Ovary (tissue), 7 donors: ENCODE measurements at regions not wholly inside any gene's neighbourhood (a gene's known extent, or its start where the extent isn't known, plus 50 kb on each side); places are given as distances from the start of the nearest gene placed in this dataset.
"Not testable (repeated sequence)": the region's sequence is repeated elsewhere in the genome, so short reads cannot be mapped to it uniquely, and the experiment has no call there.

Experiments
- DNase-seq, 5 donors: peaks; one replicate each; pipeline ENCODE4 v3.0.0-alpha.2; 2019 to 2020
- H3K27ac ChIP-seq, 2 donors: fragments of 200-600 bp; one replicate each; pipeline versions ENCODE4 v1.5.1 to v1.8.0; 2019 to 2022
- H3K27me3 ChIP-seq: fragments of 200-600 bp; one replicate; pipeline ENCODE4 v1.8.0; 2022
- H3K36me3 ChIP-seq: fragments of 200-600 bp; sonication (generic); one replicate; pipeline ENCODE4 v1.5.1; 2019
- H3K4me1 ChIP-seq: one replicate; pipeline ENCODE4 v1.8.1; 2013; ENCODE audit warnings: mild to moderate bottlenecking, moderate library complexity; ENCODE audit not compliant: insufficient read depth
- H3K4me3 ChIP-seq: fragments of 200-600 bp; sonication (generic); one replicate; pipeline ENCODE4 v1.5.1; 2017
- H3K9me3 ChIP-seq, 2 donors: fragments of 200-600 bp in 1 of 2; sonication (generic) in 1 of 2; one replicate each; pipeline versions ENCODE4 v1.5.1 to v1.8.1; 2013 to 2019; ENCODE audit warnings: mild to moderate bottlenecking in 1 of 2, moderate library complexity in 1 of 2
- EP300 ChIP-seq: sonication (generic); formaldehyde crosslinking; IDR thresholded peaks from one replicate; pipeline ENCODE4 v1.6.1; 2017; ENCODE audit warnings: antibody characterized with exemption
- POLR2A ChIP-seq: fragments of 450-650 bp; IDR thresholded peaks from one replicate; pipeline ENCODE4 v1.6.1; 2017; ENCODE audit warnings: antibody characterized with exemption, mild to moderate bottlenecking, moderate library complexity
- WGBS, 3 donors: extraction: QIAGEN DNeasy Blood & Tissue Kit in 1 of 3; methylation state at CpG; one replicate each; pipeline versions ENCODE4 v1.1.5 to v1.1.7; 2013 to 2017; 5-methylcytosine and 5-hydroxymethylcytosine counted together
- intact Hi-C, 4 donors: fragments of 100-400 bp; cut with DNase I; formaldehyde crosslinking; loops; one replicate each; pipeline versions ENCODE4 v1.11.0 to v1.15.1; 2022 to 2023
- TF ChIP-seq, protein P1 (sequence below), 3 donors: fragments of 450-650 bp in 2 of 3; fragments of 200-600 bp in 1 of 3; IDR thresholded peaks; one replicate each; pipeline versions ENCODE4 v1.5.1 to v1.8.0; 2016 to 2022; ENCODE audit warnings: antibody characterized with exemption in 3 of 3, mild to moderate bottlenecking in 1 of 3
- donor health status: DM: no; HTN: no; CAD: no; lungs with moderate emphysema.
- donor health status: DM: no; HTN: no; CAD: no.
- donor health status: Bipolar disorder and iron deficiency.
- donor health status: DM: no; HTN: no; CAD: no.
- donor health status: DM: yes; HTN: yes; CAD: no.

DNA sequence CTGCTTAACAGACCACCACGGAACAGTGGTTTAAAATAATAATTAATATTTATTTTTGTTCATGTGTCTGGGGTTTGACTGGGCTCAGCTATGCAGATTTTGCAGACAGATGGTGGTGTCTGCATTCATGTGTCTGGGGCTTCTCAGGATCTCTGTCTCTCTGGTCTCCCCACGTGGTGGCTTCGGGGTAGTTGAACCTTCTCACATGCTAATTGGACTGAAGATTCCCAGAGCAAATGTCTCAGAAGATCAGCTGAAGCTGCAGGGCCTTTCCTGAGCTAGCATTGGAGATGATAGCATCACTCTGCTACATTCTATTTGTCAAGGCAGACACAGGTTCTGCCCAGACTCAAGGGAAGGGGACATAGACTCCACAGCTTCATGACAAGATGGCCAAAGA lies 109.1 kb upstream of the DNAH14 start:
- Histone ChIP-seq H3K36me3 (no peaks in the 10 kb centered on the region), H3K27ac (no peak overlapping the region), H3K27me3 (no peaks in the 10 kb centered on the region), H3K4me3 (no peak overlapping the region), H3K4me1 (no peaks in the 10 kb centered on the region), H3K9me3 (no peaks in the 10 kb centered on the region)
- WGBS, 3 donors, result 70 to 85% (median 74%) methylated on average over 3 of the region's 3 CpGs
- DNase-seq, result no peak
- TF ChIP-seq, protein P1, sequence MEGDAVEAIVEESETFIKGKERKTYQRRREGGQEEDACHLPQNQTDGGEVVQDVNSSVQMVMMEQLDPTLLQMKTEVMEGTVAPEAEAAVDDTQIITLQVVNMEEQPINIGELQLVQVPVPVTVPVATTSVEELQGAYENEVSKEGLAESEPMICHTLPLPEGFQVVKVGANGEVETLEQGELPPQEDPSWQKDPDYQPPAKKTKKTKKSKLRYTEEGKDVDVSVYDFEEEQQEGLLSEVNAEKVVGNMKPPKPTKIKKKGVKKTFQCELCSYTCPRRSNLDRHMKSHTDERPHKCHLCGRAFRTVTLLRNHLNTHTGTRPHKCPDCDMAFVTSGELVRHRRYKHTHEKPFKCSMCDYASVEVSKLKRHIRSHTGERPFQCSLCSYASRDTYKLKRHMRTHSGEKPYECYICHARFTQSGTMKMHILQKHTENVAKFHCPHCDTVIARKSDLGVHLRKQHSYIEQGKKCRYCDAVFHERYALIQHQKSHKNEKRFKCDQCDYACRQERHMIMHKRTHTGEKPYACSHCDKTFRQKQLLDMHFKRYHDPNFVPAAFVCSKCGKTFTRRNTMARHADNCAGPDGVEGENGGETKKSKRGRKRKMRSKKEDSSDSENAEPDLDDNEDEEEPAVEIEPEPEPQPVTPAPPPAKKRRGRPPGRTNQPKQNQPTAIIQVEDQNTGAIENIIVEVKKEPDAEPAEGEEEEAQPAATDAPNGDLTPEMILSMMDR (IDR thresholded peaks at IDR 0.05), result no peak
- TF ChIP-seq EP300 (no peak), POLR2A (no peak)
- intact Hi-C loops, result no loop called here

DNA sequence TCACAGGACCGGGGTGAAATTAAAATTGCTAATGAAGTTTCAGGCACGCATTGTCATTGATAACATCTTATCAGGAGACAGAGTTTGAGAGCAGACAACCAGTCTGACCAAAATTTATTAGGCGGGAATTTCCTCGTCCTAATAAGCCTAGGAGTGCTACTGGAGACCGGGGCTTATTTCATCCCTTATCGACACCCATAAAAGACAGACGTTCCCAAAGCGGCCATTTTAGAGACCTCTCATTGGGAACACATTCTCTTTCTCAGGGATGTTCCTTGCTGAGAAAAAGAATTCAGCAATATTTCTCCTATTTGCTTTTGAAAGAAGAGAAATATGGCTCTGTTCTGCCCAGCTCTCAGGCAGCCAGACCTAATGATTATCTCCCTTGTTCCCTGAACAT lies 107.7 kb upstream of the DNAH14 start:
- H3K9me3 ChIP-seq, intact Hi-C loops, H3K4me1 ChIP-seq, DNase-seq, H3K36me3 ChIP-seq, H3K27me3 ChIP-seq, H3K27ac ChIP-seq, H3K4me3 ChIP-seq: not testable (repeated sequence)
- 84 to 91% (median 85%) methylated on average over 8 of the region's 8 CpGs for WGBS, 3 donors

- intact Hi-C loops, result no loop called here
- H3K9me3 ChIP-seq, result no peaks in the 10 kb centered on the region
- peaks cover 1% of the 10 kb centered on the region for H3K4me1 ChIP-seq
- H3K27me3 ChIP-seq, result no peaks in the 10 kb centered on the region
- TF ChIP-seq POLR2A, result no peak
- no peak for TF ChIP-seq EP300
- TF ChIP-seq, protein P1 (IDR thresholded peaks at IDR 0.05), result no peak
- H3K36me3 ChIP-seq, result no peaks in the 10 kb centered on the region
- H3K4me3 ChIP-seq, result no peak overlapping the region
- 78 to 86% (median 82%) methylated on average over 1 of the region's 1 CpG for WGBS, 3 donors
- DNase-seq, result no peak
- no peak overlapping the region for H3K27ac ChIP-seq
Measured at GRCh38 chr1:224825525-224826000, 103.9 kb upstream of the DNAH14 start.

GRCh38 chr1:224828691-224829090 lies 100.8 kb upstream of the DNAH14 start:
- Histone ChIP-seq H3K9me3 (no peaks in the 10 kb centered on the region), H3K27ac (no peak overlapping the region), H3K27me3 (no peaks in the 10 kb centered on the region), H3K4me3 (no peak overlapping the region), H3K36me3 (no peaks in the 10 kb centered on the region), H3K4me1 (peaks cover 1% of the 10 kb centered on the region)
- TF ChIP-seq POLR2A, result no peak
- no peak for TF ChIP-seq EP300
- TF ChIP-seq, protein P1 (IDR thresholded peaks at IDR 0.05), result no peak
- intact Hi-C loops, result no loop called here
- DNase-seq, result no peak

DNA sequence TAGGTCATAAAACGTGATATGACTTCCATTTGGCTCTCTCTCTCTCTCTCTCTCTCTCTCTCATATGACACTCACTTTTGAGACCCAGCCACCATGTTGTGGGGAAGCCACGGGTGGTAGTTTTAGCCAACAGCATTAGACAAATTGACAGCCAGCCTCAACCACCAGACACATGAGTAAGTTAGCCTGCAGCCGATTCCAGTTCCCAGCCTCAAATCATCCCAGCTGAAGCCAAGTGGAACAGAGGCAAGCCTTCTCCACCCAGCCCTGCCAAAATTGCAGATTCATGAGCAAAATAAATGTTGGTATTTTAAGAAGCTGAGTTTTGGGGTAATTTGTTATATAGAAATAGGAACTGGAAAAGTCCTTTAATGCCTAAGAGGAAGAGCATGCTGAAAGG lies 98.0 kb upstream of the DNAH14 start:
- H3K4me3 ChIP-seq, result no peak overlapping the region
- TF ChIP-seq POLR2A (no peak), EP300 (no peak)
- TF ChIP-seq, protein P1 (IDR thresholded peaks at IDR 0.05), result no peak
- intact Hi-C loops, result no loop called here
- no peak for DNase-seq
- H3K27me3 ChIP-seq, result no peaks in the 10 kb centered on the region
- 41 to 42% (median 41%) methylated on average over 3 of the region's 3 CpGs for WGBS, 3 donors
- H3K27ac ChIP-seq, result no peak overlapping the region
- H3K36me3 ChIP-seq, result no peaks in the 10 kb centered on the region
- H3K9me3 ChIP-seq, result no peaks in the 10 kb centered on the region
- H3K4me1 ChIP-seq, result peaks cover 1% of the 10 kb centered on the region

GRCh38 chr1:224839648-224840300 lies 89.7 kb upstream of the DNAH14 start:
- H3K9me3 ChIP-seq, intact Hi-C loops, H3K4me1 ChIP-seq, H3K27me3 ChIP-seq, H3K4me3 ChIP-seq, DNase-seq, H3K27ac ChIP-seq, H3K36me3 ChIP-seq: not testable (repeated sequence)
- 80 to 86% (median 84%) methylated on average over 7 of the region's 7 CpGs for WGBS, 3 donors

DNA sequence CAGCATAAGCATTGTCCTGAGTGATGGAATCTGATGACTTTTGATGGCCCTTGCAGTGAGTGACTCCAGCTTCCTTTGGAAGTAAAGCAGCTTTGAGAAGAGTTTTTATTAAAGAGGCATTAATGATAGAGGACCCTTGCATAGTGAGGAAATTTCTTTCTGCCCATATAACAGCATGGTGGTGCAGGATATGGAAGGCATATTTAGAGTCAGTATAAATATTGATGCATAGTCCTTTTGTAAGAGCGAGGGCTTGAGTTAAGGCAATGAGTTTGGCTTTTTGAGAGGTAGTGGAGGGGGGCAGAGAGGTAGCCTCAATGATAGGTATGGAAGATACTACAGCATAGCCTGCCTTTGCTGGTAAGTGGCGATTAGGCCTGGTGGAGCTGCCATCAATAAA lies 87.7 kb upstream of the DNAH14 start:
- 76 to 96% (median 95%) methylated on average over 2 of the region's 2 CpGs for WGBS, 3 donors

More for the DNA sequence above, 87.7 kb upstream of the DNAH14 start:
- H3K27ac ChIP-seq, H3K9me3 ChIP-seq, intact Hi-C loops, H3K4me3 ChIP-seq, DNase-seq, H3K36me3 ChIP-seq, H3K27me3 ChIP-seq, H3K4me1 ChIP-seq: not testable (repeated sequence)
